A673 (cell line): ENCODE measurements at regions not wholly inside any gene's neighbourhood (a gene's known extent, or its start where the extent isn't known, plus 50 kb on each side); places are given as distances from the start of the nearest gene placed in this dataset.

Experiments used
- CTCF ChIP-seq: fragments of 300-800, 200-600 bp; sonication (generic); conservative IDR thresholded peaks from 2 replicates; pipeline ENCODE4 v1.5.1; 2017; ENCODE audit warnings: low read depth, mild to moderate bottlenecking, antibody characterized with exemption, low read length, moderate library complexity, mixed read lengths
- EZH2 ChIP-seq: fragments of 200-600 bp; sonication (generic); IDR thresholded peaks from 2 replicates; pipeline ENCODE4 v1.6.1; 2017; ENCODE audit warnings: borderline replicate concordance, low read depth, mild to moderate bottlenecking, mixed read lengths, antibody characterized with exemption, low read length; ENCODE audit not compliant: poor library complexity, severe bottlenecking

- TF ChIP-seq CTCF (no peak), EZH2 (no peak)
Measured at GRCh38 chr14:29262979-29263378, 496.4 kb downstream of the FOXG1 start.
